ENCODE measurements at regions not wholly inside any gene's neighbourhood (a gene's known extent, or its start where the extent isn't known, plus 50 kb on each side); places are given as distances from the start of the nearest gene placed in this dataset.
"Not testable (repeated sequence)": the region's sequence is repeated elsewhere in the genome, so short reads cannot be mapped to it uniquely, and the experiment has no call there.

GRCh38 chr15:20402586-20402985, 139.0 kb downstream of the GOLGA6L6 start:
- H3K36me3 Mint-ChIP-seq (ENCODE audit: low read depth); H3K27me3 Mint-ChIP-seq; H3K4me1 Mint-ChIP-seq; DNase-seq; H3K27ac Mint-ChIP-seq; CTCF ChIA-PET; H3K9me3 Mint-ChIP-seq; H3K4me3 Mint-ChIP-seq; POLR2A ChIA-PET: not testable (repeated sequence)

DNA sequence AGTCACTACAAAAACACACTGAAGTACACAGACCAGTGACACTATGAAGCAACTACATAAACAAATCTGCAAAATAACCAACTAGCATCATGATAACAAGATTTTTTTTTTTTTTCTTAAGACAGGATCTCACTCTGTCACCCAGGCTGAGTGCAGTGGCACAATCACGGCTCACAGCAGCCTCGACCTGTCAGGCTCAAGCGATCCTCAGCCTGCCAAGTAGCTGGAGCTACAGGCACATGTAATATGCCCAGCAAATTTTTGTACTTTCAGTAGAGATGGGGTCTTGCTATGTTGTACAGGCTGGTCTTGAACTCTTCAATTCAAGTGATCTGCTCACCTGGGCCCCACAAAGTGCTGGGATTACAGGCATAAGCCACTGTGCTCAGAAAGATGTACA, 140.5 kb downstream of the GOLGA6L6 start:
- H3K27me3 Mint-ChIP-seq; H3K36me3 Mint-ChIP-seq (ENCODE audit: low read depth); H3K4me3 Mint-ChIP-seq; H3K27ac Mint-ChIP-seq; H3K9me3 Mint-ChIP-seq; DNase-seq; POLR2A ChIA-PET; H3K4me1 Mint-ChIP-seq; CTCF ChIA-PET: not testable (repeated sequence)

GRCh38 chr15:20398680-20399079, 142.9 kb downstream of the GOLGA6L6 start:
- H3K27me3 Mint-ChIP-seq; H3K36me3 Mint-ChIP-seq (ENCODE audit: low read depth); H3K9me3 Mint-ChIP-seq; DNase-seq; H3K4me3 Mint-ChIP-seq; POLR2A ChIA-PET; H3K4me1 Mint-ChIP-seq; H3K27ac Mint-ChIP-seq; CTCF ChIA-PET: not testable (repeated sequence)

- H3K4me3 Mint-ChIP-seq; H3K9me3 Mint-ChIP-seq; H3K4me1 Mint-ChIP-seq; DNase-seq; POLR2A ChIA-PET; H3K27me3 Mint-ChIP-seq; H3K36me3 Mint-ChIP-seq (ENCODE audit: low read depth); CTCF ChIA-PET; H3K27ac Mint-ChIP-seq: not testable (repeated sequence)
These were observed 153.4 kb downstream of the GOLGA6L6 start for GRCh38 chr15:20388161-20388560.

- Mint-ChIP-seq H3K27ac (no peak overlapping the region), H3K4me1 (no peaks in the 10 kb centered on the region), H3K9me3 (no peaks in the 10 kb centered on the region), H3K27me3 (no peaks in the 10 kb centered on the region), H3K36me3 (ENCODE audit: low read depth) (no peaks in the 10 kb centered on the region), H3K4me3 (no peak overlapping the region)
- ChIA-PET POLR2A (interaction anchor here (0.6 kb wide), 1 partner anchor 99 kb away, joined by 9 read pairs; no protein-coding TSS in a partner anchor), CTCF (no interaction called here)
- DNase-seq: no peak
These were observed 155.4 kb downstream of the GOLGA6L6 start for GRCh38 chr15:20386198-20386597.

- DNase-seq; H3K4me3 Mint-ChIP-seq; H3K27ac Mint-ChIP-seq; H3K36me3 Mint-ChIP-seq (ENCODE audit: low read depth); POLR2A ChIA-PET; H3K9me3 Mint-ChIP-seq; H3K4me1 Mint-ChIP-seq; CTCF ChIA-PET; H3K27me3 Mint-ChIP-seq: not testable (repeated sequence)
These were observed 161.4 kb downstream of the GOLGA6L6 start for GRCh38 chr15:20380199-20380598.

- H3K27me3 Mint-ChIP-seq: no peaks in the 10 kb centered on the region
- ChIA-PET POLR2A (no interaction called here), CTCF (no interaction called here)
- no peak overlapping the region for H3K4me3 Mint-ChIP-seq
- no peaks in the 10 kb centered on the region for H3K9me3 Mint-ChIP-seq
- no peaks in the 10 kb centered on the region for H3K36me3 Mint-ChIP-seq (ENCODE audit: low read depth)
- DNase-seq: no peak
- no peak overlapping the region for H3K27ac Mint-ChIP-seq
- no peaks in the 10 kb centered on the region for H3K4me1 Mint-ChIP-seq
These were observed 164.7 kb downstream of the GOLGA6L6 start for GRCh38 chr15:20376872-20377271.

DNA sequence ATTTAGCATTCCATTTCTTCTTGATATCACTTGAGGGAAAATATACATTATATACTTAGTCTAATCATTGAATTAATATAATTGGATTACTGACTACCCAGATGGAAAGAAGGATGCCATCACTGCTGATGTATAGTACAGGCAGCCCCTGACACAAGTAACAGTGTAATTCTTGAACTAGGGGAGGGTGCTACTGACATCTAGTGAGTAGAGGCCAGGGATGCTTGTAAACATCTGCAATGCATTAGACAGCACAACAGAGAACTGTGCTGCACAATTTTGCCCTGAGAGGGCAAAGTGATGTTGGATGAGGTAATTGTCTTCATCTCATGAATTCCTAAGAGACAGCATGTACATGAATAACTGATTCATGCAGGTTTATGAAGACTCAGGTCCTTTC, 169.2 kb downstream of the GOLGA6L6 start:
- POLR2A ChIA-PET; H3K27ac Mint-ChIP-seq; H3K36me3 Mint-ChIP-seq (ENCODE audit: low read depth); DNase-seq; H3K4me1 Mint-ChIP-seq; H3K9me3 Mint-ChIP-seq; CTCF ChIA-PET; H3K27me3 Mint-ChIP-seq; H3K4me3 Mint-ChIP-seq: not testable (repeated sequence)

DNA sequence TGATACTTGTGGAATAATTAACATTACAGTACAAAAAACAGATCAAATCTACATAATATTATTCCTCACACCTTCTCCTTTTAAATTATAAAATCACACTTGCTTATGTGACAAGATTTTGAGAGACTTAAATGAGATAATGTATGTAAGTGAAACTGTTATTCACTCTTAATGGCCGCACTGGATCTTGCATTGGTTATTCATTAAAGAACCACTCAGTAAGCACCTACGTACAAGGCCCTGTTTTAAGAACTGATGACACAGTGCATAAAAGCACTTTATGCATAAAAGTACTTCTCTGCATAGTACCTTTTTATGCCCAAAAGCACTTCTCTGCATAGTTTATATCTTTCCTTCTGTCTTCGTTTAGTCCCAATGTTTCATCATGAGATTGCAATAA, 172.1 kb downstream of the GOLGA6L6 start:
- Mint-ChIP-seq H3K4me3 (no peak overlapping the region), H3K27me3 (no peaks in the 10 kb centered on the region)
- POLR2A ChIA-PET: no interaction called here

DNA sequence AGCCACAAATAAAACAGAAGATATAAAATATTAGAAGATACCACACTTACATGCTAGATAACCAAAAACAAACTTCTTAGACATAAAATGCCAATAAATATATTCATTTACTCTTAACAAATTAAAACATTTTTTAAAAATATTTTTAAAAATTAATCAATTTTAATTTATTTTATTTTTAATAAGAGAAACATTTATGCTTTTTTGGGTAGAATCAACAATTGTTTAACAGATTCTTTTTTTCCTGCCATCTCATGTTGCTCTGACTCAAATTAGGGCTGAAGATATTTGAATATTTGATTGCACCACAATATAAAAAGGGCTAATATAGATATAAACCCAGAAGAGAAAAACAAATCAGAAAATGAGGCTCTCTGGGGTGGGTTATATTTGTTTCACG, 172.6 kb downstream of the GOLGA6L6 start:
- H3K4me3 Mint-ChIP-seq: no peak overlapping the region
- CTCF ChIA-PET: no interaction called here
- POLR2A ChIA-PET: no interaction called here
- H3K27me3 Mint-ChIP-seq: no peaks in the 10 kb centered on the region
- no peak overlapping the region for H3K27ac Mint-ChIP-seq
- H3K36me3 Mint-ChIP-seq (ENCODE audit: low read depth): no peaks in the 10 kb centered on the region
- no peaks in the 10 kb centered on the region for H3K4me1 Mint-ChIP-seq
- DNase-seq: no peak
- H3K9me3 Mint-ChIP-seq: no peaks in the 10 kb centered on the region

More for the DNA sequence above, 172.1 kb downstream of the GOLGA6L6 start:
- H3K9me3 Mint-ChIP-seq: no peaks in the 10 kb centered on the region
- no peaks in the 10 kb centered on the region for H3K4me1 Mint-ChIP-seq
- CTCF ChIA-PET: no interaction called here
- H3K27ac Mint-ChIP-seq: no peak overlapping the region
- H3K36me3 Mint-ChIP-seq (ENCODE audit: low read depth): no peaks in the 10 kb centered on the region
- no peak for DNase-seq

GRCh38 chr15:20367093-20367492, 174.5 kb downstream of the GOLGA6L6 start:
- Mint-ChIP-seq H3K27me3 (no peaks in the 10 kb centered on the region), H3K9me3 (no peaks in the 10 kb centered on the region), H3K27ac (no peak overlapping the region), H3K4me1 (no peaks in the 10 kb centered on the region), H3K4me3 (no peak overlapping the region), H3K36me3 (ENCODE audit: low read depth) (no peaks in the 10 kb centered on the region)
- DNase-seq: no peak
- CTCF ChIA-PET: no interaction called here
- POLR2A ChIA-PET: no interaction called here

DNA sequence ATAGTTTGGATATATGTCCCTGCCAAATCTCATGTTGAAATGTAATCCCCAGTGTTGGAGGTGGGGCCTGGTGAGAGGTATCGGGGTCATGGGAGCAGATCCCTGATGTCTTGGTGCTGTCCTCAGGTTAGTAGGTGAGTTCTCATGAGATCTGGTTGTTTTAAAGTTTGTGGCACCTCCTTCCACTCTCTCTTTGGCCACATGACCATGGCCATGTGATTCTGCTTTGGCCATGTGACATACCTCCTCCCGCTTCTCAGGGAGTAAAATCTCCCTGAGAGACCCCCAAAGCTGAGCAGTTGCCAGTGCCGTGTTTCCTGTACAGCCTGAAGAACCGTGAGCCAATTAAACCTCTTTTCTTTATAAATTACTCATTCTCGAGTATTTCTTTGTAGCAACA, 178.0 kb downstream of the GOLGA6L6 start:
- DNase-seq; POLR2A ChIA-PET; H3K9me3 Mint-ChIP-seq; H3K27ac Mint-ChIP-seq; H3K4me3 Mint-ChIP-seq; H3K36me3 Mint-ChIP-seq (ENCODE audit: low read depth); H3K27me3 Mint-ChIP-seq; H3K4me1 Mint-ChIP-seq: not testable (repeated sequence)
- CTCF ChIA-PET: interaction anchor here (1.7 kb wide), 1 partner anchor 9 kb away, joined by 4 read pairs; no protein-coding TSS in a partner anchor

- Mint-ChIP-seq H3K4me3 (no peak overlapping the region), H3K36me3 (ENCODE audit: low read depth) (no peaks in the 10 kb centered on the region), H3K27me3 (no peaks in the 10 kb centered on the region), H3K4me1 (peaks cover 7% of the 10 kb centered on the region), H3K9me3 (no peaks in the 10 kb centered on the region), H3K27ac (no peak overlapping the region)
- ChIA-PET CTCF (interaction anchor here (1.0 kb wide), 1 partner anchor 1863 kb away, joined by 3 read pairs; no protein-coding TSS in a partner anchor), POLR2A (no interaction called here)
- DNase-seq: no peak
These were observed 180.5 kb downstream of the GOLGA6L6 start for GRCh38 chr15:20361091-20361490.

GRCh38 chr15:20358779-20359414, 182.7 kb downstream of the GOLGA6L6 start:
- Mint-ChIP-seq H3K36me3 (ENCODE audit: low read depth) (no peaks in the 10 kb centered on the region), H3K27ac (no peak overlapping the region), H3K9me3 (no peaks in the 10 kb centered on the region), H3K27me3 (peaks cover 2% of the 10 kb centered on the region), H3K4me1 (peaks cover 7% of the 10 kb centered on the region), H3K4me3 (no peak overlapping the region)
- CTCF ChIA-PET: no interaction called here
- POLR2A ChIA-PET: no interaction called here
- no peak for DNase-seq

Data from activated CD4-positive, alpha-beta T cell treated with anti-CD3 and anti-CD28 coated beads, Interleukin-2, amount 10 ng/mL, durations not matched to agents 7 days and 5 days (primary cell).